Epithelial cell of esophagus (primary cell): ENCODE measurements at regions not wholly inside any gene's neighbourhood (a gene's known extent, or its start where the extent isn't known, plus 50 kb on each side); places are given as distances from the start of the nearest gene placed in this dataset.

ENCODE experiments used
- DNase-seq: peaks from one replicate; pipeline ENCODE4 v3.0.0; 2010; ENCODE audit warnings: low read depth
- H3K4me3 ChIP-seq: 2 replicates; pipeline ENCODE4 v1.5.1; 2011; ENCODE audit warnings: mild to moderate bottlenecking, low read length, control low read depth
- TF ChIP-seq, protein P1 (sequence below): IDR thresholded peaks from 2 replicates; pipeline ENCODE4 v1.5.1; 2011; ENCODE audit warnings: low read depth, mild to moderate bottlenecking, low read length, control low read depth, inconsistent platforms; ENCODE audit not compliant: insufficient read depth; ENCODE audit errors: missing control alignments

DNA sequence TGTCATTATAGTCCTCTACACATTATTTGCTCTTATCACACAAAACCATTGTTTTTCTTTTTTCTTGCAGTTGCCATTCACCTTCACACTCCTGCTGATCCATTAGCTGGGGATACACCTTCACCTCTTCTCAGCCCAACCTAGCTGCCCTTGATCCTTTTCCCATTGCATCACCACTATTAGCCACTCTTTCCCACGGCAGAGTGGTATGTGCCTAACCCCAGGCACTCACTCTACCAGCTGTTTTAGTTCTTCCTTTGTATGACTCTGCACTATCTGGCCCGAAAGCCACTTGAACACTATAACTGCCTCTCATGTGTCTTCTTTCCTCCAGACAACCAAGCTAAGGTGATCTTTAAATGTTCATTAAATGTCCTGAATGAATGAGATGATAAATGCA, 145.4 kb upstream of the PIK3C3 start:
- H3K4me3 ChIP-seq: no peak overlapping the region
- peak; percentile 72 for DNase-seq
- TF ChIP-seq, protein P1, sequence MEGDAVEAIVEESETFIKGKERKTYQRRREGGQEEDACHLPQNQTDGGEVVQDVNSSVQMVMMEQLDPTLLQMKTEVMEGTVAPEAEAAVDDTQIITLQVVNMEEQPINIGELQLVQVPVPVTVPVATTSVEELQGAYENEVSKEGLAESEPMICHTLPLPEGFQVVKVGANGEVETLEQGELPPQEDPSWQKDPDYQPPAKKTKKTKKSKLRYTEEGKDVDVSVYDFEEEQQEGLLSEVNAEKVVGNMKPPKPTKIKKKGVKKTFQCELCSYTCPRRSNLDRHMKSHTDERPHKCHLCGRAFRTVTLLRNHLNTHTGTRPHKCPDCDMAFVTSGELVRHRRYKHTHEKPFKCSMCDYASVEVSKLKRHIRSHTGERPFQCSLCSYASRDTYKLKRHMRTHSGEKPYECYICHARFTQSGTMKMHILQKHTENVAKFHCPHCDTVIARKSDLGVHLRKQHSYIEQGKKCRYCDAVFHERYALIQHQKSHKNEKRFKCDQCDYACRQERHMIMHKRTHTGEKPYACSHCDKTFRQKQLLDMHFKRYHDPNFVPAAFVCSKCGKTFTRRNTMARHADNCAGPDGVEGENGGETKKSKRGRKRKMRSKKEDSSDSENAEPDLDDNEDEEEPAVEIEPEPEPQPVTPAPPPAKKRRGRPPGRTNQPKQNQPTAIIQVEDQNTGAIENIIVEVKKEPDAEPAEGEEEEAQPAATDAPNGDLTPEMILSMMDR: no peak

DNA sequence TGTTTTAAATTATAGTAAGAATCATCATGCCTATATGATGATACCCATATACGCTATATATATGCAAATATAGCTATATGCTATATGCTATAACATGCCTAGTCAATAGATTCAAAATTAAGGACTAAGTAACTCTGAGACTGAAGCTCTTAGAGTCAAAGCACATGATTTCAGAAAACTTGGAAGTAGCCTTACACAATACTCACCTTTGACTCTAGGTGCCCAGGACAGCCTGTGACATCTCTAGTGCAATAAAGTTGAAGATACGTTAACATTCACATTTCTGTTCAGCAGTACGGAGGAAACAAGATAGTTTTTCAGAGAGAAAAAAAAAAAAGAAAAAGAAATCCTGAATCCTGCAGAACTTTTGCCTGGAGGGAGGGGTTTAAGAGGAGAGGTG, 149.7 kb upstream of the PIK3C3 start:
- H3K4me3 ChIP-seq: no peak overlapping the region
- no peak for DNase-seq
- TF ChIP-seq, protein P1: no peak

DNA sequence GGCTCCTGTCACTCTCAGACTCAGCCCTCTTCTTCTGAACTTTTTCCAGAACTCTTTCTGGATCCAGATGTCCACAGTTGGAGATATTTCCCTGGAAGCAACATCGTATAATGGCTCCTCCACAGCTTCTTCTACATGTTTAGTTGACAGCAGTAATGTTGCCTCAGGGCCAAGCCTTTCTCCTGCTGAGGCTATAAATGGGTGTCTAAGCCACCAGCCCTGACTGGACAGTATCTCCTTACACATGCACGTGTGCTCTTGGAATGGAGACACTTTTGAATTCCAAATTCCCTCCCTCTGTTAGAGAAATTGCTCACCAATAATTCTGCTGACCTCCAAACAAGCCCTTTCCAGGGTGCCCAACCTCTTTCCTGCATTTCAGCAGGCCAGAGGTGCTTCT, 156.2 kb upstream of the PIK3C3 start:
- TF ChIP-seq, protein P1: no peak
- no peak overlapping the region for H3K4me3 ChIP-seq
- no peak for DNase-seq

DNA sequence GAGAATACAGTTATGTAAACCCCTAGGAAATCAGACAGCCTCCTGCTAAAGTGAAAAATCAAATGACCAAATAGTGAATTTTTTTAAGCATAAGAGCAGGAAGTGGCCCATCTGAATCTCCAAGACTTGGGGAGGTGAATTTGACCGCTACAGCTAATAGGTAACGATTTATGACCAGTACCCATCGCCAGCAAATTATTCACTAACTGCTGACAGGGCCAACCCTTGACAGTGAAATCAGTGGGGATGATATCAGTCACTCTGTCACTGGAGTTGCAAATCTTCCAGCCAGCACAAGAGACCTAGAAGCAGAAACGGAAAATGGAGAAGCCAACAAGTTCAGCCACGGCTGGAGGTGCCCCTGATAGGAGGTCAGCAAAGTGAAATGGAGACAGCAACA, 164.3 kb upstream of the PIK3C3 start:
- TF ChIP-seq, protein P1: no peak
- no peak overlapping the region for H3K4me3 ChIP-seq
- DNase-seq: no peak

DNA sequence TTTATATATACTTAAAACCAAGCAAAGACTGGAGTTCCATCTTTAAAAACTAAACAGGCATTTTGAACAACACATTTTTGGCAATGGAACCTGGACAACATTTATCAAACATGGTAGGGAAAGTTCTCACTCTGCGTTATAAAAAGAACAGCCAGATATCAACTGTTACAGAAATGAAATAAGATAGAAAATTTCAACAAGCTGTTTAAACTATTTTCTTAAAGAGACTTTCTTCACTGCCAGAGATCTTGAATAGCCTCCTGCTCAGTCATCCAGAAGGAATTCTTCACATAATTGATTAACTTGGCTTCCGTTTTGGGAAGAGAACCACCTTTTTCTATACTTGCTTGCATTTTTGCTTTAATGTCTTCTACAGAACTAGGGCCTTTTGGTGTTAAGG, 166.0 kb upstream of the PIK3C3 start:
- DNase-seq: no peak
- TF ChIP-seq, protein P1: no peak
- H3K4me3 ChIP-seq: no peak overlapping the region

DNA sequence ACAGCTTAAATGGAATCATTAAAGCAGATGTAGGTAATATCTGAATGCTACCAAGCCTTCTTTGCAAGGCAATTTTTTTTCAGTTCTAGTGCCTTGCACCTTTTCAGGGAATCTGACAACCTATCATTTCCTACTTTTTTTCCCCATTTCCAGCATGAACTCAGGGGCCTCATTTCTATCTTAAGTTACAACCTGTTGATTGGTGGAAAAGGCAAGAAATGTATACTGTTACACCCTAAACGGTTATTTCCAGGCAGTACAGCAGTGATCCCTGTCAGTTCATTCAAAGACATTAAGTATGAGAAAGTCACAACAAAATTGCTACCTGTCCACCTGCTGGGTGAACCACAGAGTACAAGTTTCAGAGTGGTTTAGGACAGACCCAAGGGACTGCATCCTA, 171.2 kb upstream of the PIK3C3 start:
- DNase-seq: no peak
- TF ChIP-seq, protein P1: no peak
- H3K4me3 ChIP-seq: no peak overlapping the region

DNA sequence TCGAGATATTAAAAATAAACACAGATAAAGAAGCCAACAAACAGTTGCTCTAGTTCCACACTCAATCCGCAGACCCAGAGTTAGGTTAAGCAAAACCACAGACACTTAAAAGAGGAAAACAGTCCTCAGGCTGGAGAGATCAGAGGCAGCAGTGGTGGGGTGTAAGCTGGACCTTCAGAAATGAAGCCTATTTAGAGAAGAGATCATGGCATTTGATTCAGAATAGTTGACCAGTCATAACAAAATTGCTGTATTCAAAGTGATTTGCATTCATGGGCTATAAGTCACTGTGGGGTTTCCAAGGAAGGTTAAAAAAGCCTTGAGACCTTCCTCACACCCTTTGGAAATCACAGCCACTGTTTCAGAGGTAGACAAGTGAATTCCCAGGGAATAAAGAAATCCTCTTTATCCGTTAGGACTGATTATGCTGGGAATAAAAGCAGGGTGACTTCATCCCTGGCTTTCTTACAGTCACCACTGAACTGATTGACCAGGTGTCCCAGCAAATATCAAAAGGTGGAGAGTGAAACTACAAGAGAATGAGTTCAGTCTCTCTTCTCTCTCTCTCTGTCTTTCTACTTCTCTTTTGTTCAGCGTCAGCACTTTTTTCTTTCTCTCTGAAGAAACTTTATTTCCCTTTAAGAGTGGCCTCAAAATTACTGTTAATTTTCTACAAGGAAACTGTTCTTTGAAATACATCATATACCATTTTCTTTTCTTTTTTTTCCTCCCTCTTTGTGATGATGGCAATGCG, 171.8 kb upstream of the PIK3C3 start:
- no peak overlapping the region for H3K4me3 ChIP-seq
- no peak for DNase-seq
- TF ChIP-seq, protein P1: no peak
